GM12878 (cell line): ENCODE measurements at regions not wholly inside any gene's neighbourhood (a gene's known extent, or its start where the extent isn't known, plus 50 kb on each side); places are given as distances from the start of the nearest gene placed in this dataset.

Experiments
- ATAC-seq: fragments of 200-7000 bp; cut with Tn5 transposase; 3 replicates; pipeline ENCODE4 v1.9.1; 2020; ENCODE audit warnings: mild to moderate bottlenecking, moderate library complexity
- BruUV-seq: library from RNA; stranded (reverse); fragments of 400-500 nt; replicated peaks from 2 replicates; lab custom pipeline; 2021; lab: Mats Ljungman, UMichigan
- CTCF ChIA-PET: fragments of 300-600 bp; sonication (Branson Sonifier 250); formaldehyde crosslinking; extraction: SDS; loops from one replicate; lab custom pipeline; 2021; ENCODE audit warnings: inconsistent platforms; lab: Yijun Ruan, JAX
- POLR2A ChIA-PET: fragments of 350-600 bp; formaldehyde crosslinking; extraction: SDS; loops from one replicate; lab custom pipeline; 2021; ENCODE audit warnings: inconsistent platforms; lab: Charles Lee
- RAD21 ChIA-PET: fragments of 300-600 bp; sonication (Branson Sonifier 250); formaldehyde crosslinking; loops from one replicate; lab custom pipeline; 2023; ENCODE audit warnings: antibody characterized with exemption; ENCODE audit not compliant: unreplicated experiment; lab: Charles Lee
- SMC1A ChIA-PET: fragments of 300-600 bp; sonication (Branson Sonifier 250); formaldehyde crosslinking; loops from one replicate; lab custom pipeline; 2023; ENCODE audit not compliant: unreplicated experiment, uncharacterized antibody; lab: Charles Lee
- DNase-seq: peaks from one replicate; pipeline ENCODE4 v3.0.0-alpha.2; 2011; ENCODE audit warnings: low read depth, low spot score
- FAIRE-seq: peaks from 3 replicates; lab custom pipeline; 2011; peaks lifted over from hg19 to GRCh38; lab: Jason Lieb, UNC
- H2AFZ ChIP-seq: 2 replicates; pipeline ENCODE4 v1.6.0; 2011; ENCODE audit warnings: low read depth, low read length, control low read depth; ENCODE audit not compliant: control insufficient read depth
- H3K27ac ChIP-seq: 2 replicates; pipeline ENCODE4 v1.5.1; 2011; ENCODE audit warnings: control low read depth; ENCODE audit not compliant: control insufficient read depth, insufficient read depth
- H3K27me3 ChIP-seq, 2 experiments: replicated peaks in 1 of 2; 2 replicates each; pipeline versions ENCODE4 v1.6.0 to v1.6.1; 2011; ENCODE audit warnings: low read length in 1 of 2; ENCODE audit not compliant: control insufficient read depth in 2 of 2, insufficient read depth in 2 of 2
- H3K36me3 ChIP-seq, 2 experiments: 2 replicates each; pipeline ENCODE4 v1.5.1; 2011; ENCODE audit warnings: low read length in 1 of 2; ENCODE audit not compliant: control insufficient read depth in 2 of 2, insufficient read depth in 2 of 2
- H3K4me1 ChIP-seq: 2 replicates; pipeline ENCODE4 v1.6.1; 2011; ENCODE audit warnings: mild to moderate bottlenecking, low read length, moderate library complexity, mixed read lengths; ENCODE audit not compliant: control insufficient read depth, insufficient read depth
- H3K4me2 ChIP-seq: 2 replicates; pipeline ENCODE4 v1.6.0; 2011; ENCODE audit warnings: control low read depth; ENCODE audit not compliant: control insufficient read depth, insufficient read depth
- H3K4me3 ChIP-seq: fragments of 200-600 bp; sonication (generic); 2 replicates; pipeline ENCODE4 v1.5.1; 2016
- H3K79me2 ChIP-seq: 2 replicates; pipeline ENCODE4 v1.6.0; 2011; ENCODE audit warnings: low read length; ENCODE audit not compliant: control insufficient read depth, insufficient read depth
- H3K9ac ChIP-seq: 2 replicates; pipeline ENCODE4 v1.8.0; 2011; ENCODE audit warnings: low read length, control low read depth, mixed read lengths; ENCODE audit not compliant: control insufficient read depth, insufficient read depth
- H3K9me3 ChIP-seq: replicated peaks from 3 replicates; pipeline ENCODE4 v1.5.1; 2011; ENCODE audit warnings: mild to moderate bottlenecking, low read length; ENCODE audit not compliant: control insufficient read depth, insufficient read depth
- H4K20me1 ChIP-seq: 2 replicates; pipeline ENCODE4 v1.6.0; 2011; ENCODE audit not compliant: control insufficient read depth, insufficient read depth
- CTCF ChIP-seq, 3 experiments: IDR thresholded peaks in 2 of 3; conservative IDR thresholded peaks in 1 of 3; 2 replicates each; pipeline ENCODE4 v1.5.1; 2011; ENCODE audit warnings: low read depth in 3 of 3, low read length in 3 of 3, mild to moderate bottlenecking in 3 of 3, control low read depth in 2 of 3, moderate library complexity in 2 of 3, inconsistent platforms in 1 of 3, mixed read lengths in 1 of 3; ENCODE audit not compliant: control insufficient read depth in 2 of 3, insufficient read depth in 1 of 3; ENCODE audit errors: extremely low read depth in 1 of 3
- NKRF ChIP-seq: fragments of 450-650 bp; conservative IDR thresholded peaks from 2 replicates; pipeline ENCODE4 v1.6.1; 2017; ENCODE audit warnings: mild to moderate bottlenecking, moderate library complexity
- NR2C1 ChIP-seq: fragments of 450-650 bp; IDR thresholded peaks from 2 replicates; pipeline ENCODE4 v1.6.1; 2017; ENCODE audit warnings: antibody characterized with exemption, mild to moderate bottlenecking, moderate library complexity
- RAD21 ChIP-seq: IDR thresholded peaks from 2 replicates; pipeline ENCODE4 v1.6.1; 2011; ENCODE audit warnings: mild to moderate bottlenecking, low read depth, low read length, moderate library complexity; ENCODE audit not compliant: insufficient read depth
- SUPT20H ChIP-seq: IDR thresholded peaks from 2 replicates; pipeline ENCODE4 v1.6.1; 2011; ENCODE audit warnings: low read depth, mild to moderate bottlenecking, low read length, moderate library complexity, borderline replicate concordance; ENCODE audit not compliant: control insufficient read depth
- WGBS: methylation state at CpG from one replicate; pipeline ENCODE4 v1.1.6; 2016; ENCODE audit warnings: low lambda C conversion rate; ENCODE audit not compliant: insufficient replicate concordance, insufficient coverage; ENCODE audit errors: missing lambda C conversion rate; 5-methylcytosine and 5-hydroxymethylcytosine counted together
- in situ Hi-C: fragments of 300-500 bp; cut with MboI; formaldehyde crosslinking; loops from 9 replicates; pipeline ENCODE4 v1.14.3; 2018; ENCODE audit warnings: mixed read lengths
- intact Hi-C: fragments of 100-400 bp; cut with micrococcal nuclease; formaldehyde crosslinking; loops from one replicate; pipeline ENCODE4 v1.14.2; 2022; ENCODE audit not compliant: unreplicated experiment

- FAIRE-seq = no peak
Measured at GRCh38 chr13:53206455-53206854, 177.8 kb downstream of the OLFM4 start.

More at GRCh38 chr13:53206455-53206854, 177.8 kb downstream of the OLFM4 start:
- Histone ChIP-seq H3K9me3 (no peaks in the 10 kb centered on the region; the same call in 2 of the 3 replicates), H3K4me2 (no peak overlapping the region), H3K27me3 (no peaks in the 10 kb centered on the region; a peak in 1 of 4 replicates), H3K9ac (no peak overlapping the region), H3K36me3 (no peaks in the 10 kb centered on the region), H3K79me2 (no peaks in the 10 kb centered on the region), H3K27ac (no peak overlapping the region), H2AFZ (no peak overlapping the region), H3K4me3 (no peak overlapping the region), H4K20me1 (no peaks in the 10 kb centered on the region), H3K4me1 (no peaks in the 10 kb centered on the region)
- SMC1A ChIA-PET = interaction anchor here (0.8 kb wide), 1 partner anchor 9 kb away, joined by 3 read pairs; no protein-coding TSS in a partner anchor
- no TSS peak for BruUV-seq
- RAD21 ChIA-PET = no interaction called here
- TF ChIP-seq NR2C1 (no peak), RAD21 (0 out of 2 replicates have a peak, but pooled peaks have one; percentile 8), NKRF (no peak), CTCF (IDR thresholded peaks at IDR 0.05 in 2 of 3, conservative IDR thresholded peaks at IDR 0.05 in 1 of 3; ENCODE audit: control insufficient read depth in 2 of 3, extremely low read depth in 1 of 3, insufficient read depth in 1 of 3, low read depth in 3 of 3, low read length in 3 of 3) (peak in 2 of 3 experiments; percentile 29 to 32; a peak in 4 of 6 replicates), SUPT20H (no peak)
- 0% methylated on average over 1 of the region's 1 CpG for WGBS
- in situ Hi-C loops (no loop called here), intact Hi-C loops (no loop called here)
- ATAC-seq (no peak), DNase-seq (no peak)
- POLR2A ChIA-PET = no interaction called here
- CTCF ChIA-PET = interaction anchor here (0.7 to 1.2 kb wide), 3 partner anchors 9 to 1682 kb away, joined by 3 to 4 read pairs (median 3); no protein-coding TSS in a partner anchor
